HCT116 (cell line): ENCODE measurements at regions not wholly inside any gene's neighbourhood (a gene's known extent, or its start where the extent isn't known, plus 50 kb on each side); places are given as distances from the start of the nearest gene placed in this dataset.

ENCODE experiments used
- ATAC-seq: fragments of 200-7000 bp; cut with Tn5 transposase; 2 replicates; pipeline ENCODE4 v1.9.1; 2020; ENCODE audit warnings: mild to moderate bottlenecking, moderate library complexity
- BruUV-seq: library from RNA; stranded (reverse); fragments of 400-500 nt; replicated peaks from 2 replicates; lab custom pipeline; 2021; lab: Mats Ljungman, UMichigan
- CTCF ChIA-PET: fragments of 300-600 bp; sonication (Branson Sonifier 250); formaldehyde crosslinking; loops from one replicate; lab custom pipeline; 2021; ENCODE audit warnings: antibody characterized with exemption; lab: Charles Lee
- POLR2A ChIA-PET: fragments of 300-600, 350-600 bp; sonication (Branson Sonifier 250); formaldehyde crosslinking; loops from one replicate; lab custom pipeline; 2021; ENCODE audit warnings: antibody characterized with exemption; lab: Charles Lee
- RAD21 ChIA-PET, 2 experiments: fragments of 300-600 bp; sonication (Branson Sonifier 250); formaldehyde crosslinking; loops; one replicate each; lab custom pipeline; 2023; ENCODE audit warnings: low total read pairs in 2 of 2; ENCODE audit not compliant: uncharacterized antibody in 2 of 2, unreplicated experiment in 2 of 2, low non-redundant PET in 1 of 2; lab: Charles Lee
- DNase-seq: peaks from one replicate; pipeline ENCODE4 v3.0.0-alpha.2; 2010; ENCODE audit warnings: low read depth, low spot score
- H2AFZ ChIP-seq: fragments of 200-600 bp; shearing (Covaris generic), sonication (generic); 2 replicates; pipeline ENCODE4 v1.6.1; 2017; ENCODE audit warnings: low read depth, mixed run types, mixed read lengths, antibody characterized with exemption, low read length; ENCODE audit not compliant: poor library complexity, severe bottlenecking
- H3K27ac ChIP-seq: 2 replicates; pipeline ENCODE4 v1.5.1; 2012; ENCODE audit warnings: low read depth, low read length
- H3K27me3 ChIP-seq: fragments of 200-600 bp; sonication (generic); 2 replicates; pipeline ENCODE4 v1.6.1; 2016; ENCODE audit warnings: mixed run types, low read length, mixed read lengths; ENCODE audit not compliant: insufficient read depth
- H3K36me3 ChIP-seq, 2 experiments: fragments of 200-500 bp in 1 of 2; fragments of 200-600 bp in 1 of 2; sonication (Bioruptor generic) in 1 of 2; sonication (generic) in 1 of 2; 2 replicates each; pipeline versions ENCODE4 v1.5.1 to v1.6.1; 2014 to 2016; ENCODE audit warnings: low read length in 2 of 2, inconsistent platforms in 1 of 2, mixed read lengths in 1 of 2, mixed run types in 1 of 2; ENCODE audit not compliant: insufficient read depth in 2 of 2, control insufficient read depth in 1 of 2
- H3K4me1 ChIP-seq, 2 experiments: fragments of 200-600 bp in 1 of 2; sonication (generic) in 1 of 2; 2 replicates each; pipeline versions ENCODE4 v1.5.1 to v1.6.1; 2012 to 2017; ENCODE audit warnings: low read length in 2 of 2, inconsistent platforms in 1 of 2, mild to moderate bottlenecking in 1 of 2, mixed read lengths in 1 of 2, mixed run types in 1 of 2, moderate library complexity in 1 of 2; ENCODE audit not compliant: insufficient read depth in 2 of 2, control insufficient read depth in 1 of 2
- H3K4me2 ChIP-seq: fragments of 200-600 bp; sonication (generic); 2 replicates; pipeline ENCODE4 v1.6.1; 2017; ENCODE audit warnings: mixed run types, low read length, mixed read lengths
- H3K4me3 ChIP-seq, 2 experiments: fragments of 200-600 bp in 1 of 2; sonication (generic) in 1 of 2; replicated peaks in 1 of 2; 2 replicates each; pipeline ENCODE4 v1.5.1; 2011 to 2016; ENCODE audit warnings: low read length in 2 of 2, control low read depth in 1 of 2, low read depth in 1 of 2, mild to moderate bottlenecking in 1 of 2, mixed read lengths in 1 of 2, mixed run types in 1 of 2
- H3K79me2 ChIP-seq: fragments of 200-600 bp; sonication (generic); 2 replicates; pipeline ENCODE4 v1.6.1; 2017; ENCODE audit warnings: mild to moderate bottlenecking, mixed run types, low read length, moderate library complexity, mixed read lengths; ENCODE audit not compliant: insufficient read depth
- H3K9ac ChIP-seq: fragments of 200-600 bp; sonication (generic); 2 replicates; pipeline ENCODE4 v1.6.1; 2016; ENCODE audit warnings: low read length, mixed read lengths
- H3K9me2 ChIP-seq: fragments of 200-600 bp; sonication (generic), shearing (Covaris generic); 2 replicates; pipeline ENCODE4 v1.6.1; 2017; ENCODE audit warnings: mixed run types, mild to moderate bottlenecking, moderate library complexity; ENCODE audit not compliant: insufficient read depth
- H3K9me3 ChIP-seq, 2 experiments: fragments of 200-500 bp in 1 of 2; fragments of 200-600 bp in 1 of 2; sonication (Bioruptor generic) in 1 of 2; sonication (generic) in 1 of 2; 2 replicates each; pipeline ENCODE4 v1.6.1; 2014 to 2017; ENCODE audit warnings: low read length in 2 of 2, mixed read lengths in 2 of 2, inconsistent platforms in 1 of 2, low read depth in 1 of 2, mild to moderate bottlenecking in 1 of 2, mixed run types in 1 of 2, moderate library complexity in 1 of 2; ENCODE audit not compliant: control insufficient read depth in 1 of 2, insufficient read depth in 1 of 2
- H4K20me1 ChIP-seq: fragments of 200-600 bp; sonication (generic), shearing (Covaris generic); 2 replicates; pipeline ENCODE4 v1.6.1; 2017; ENCODE audit warnings: mixed run types, mild to moderate bottlenecking, moderate library complexity; ENCODE audit not compliant: insufficient read depth
- ATF3 ChIP-seq: IDR thresholded peaks from 2 replicates; pipeline ENCODE4 v1.6.1; 2012
- CEBPB ChIP-seq: IDR thresholded peaks from 2 replicates; pipeline ENCODE4 v1.6.1; 2012; ENCODE audit warnings: low read depth
- CTCF ChIP-seq, 3 experiments: fragments of 200-600 bp in 1 of 3; sonication (generic) in 1 of 3; IDR thresholded peaks in 2 of 3; conservative IDR thresholded peaks in 1 of 3; 2 replicates each; pipeline ENCODE4 v1.5.1; 2012 to 2017; ENCODE audit warnings: low read depth in 2 of 3, low read length in 2 of 3, antibody characterized with exemption in 1 of 3, borderline replicate concordance in 1 of 3, control low read depth in 1 of 3, mild to moderate bottlenecking in 1 of 3, mixed read lengths in 1 of 3, mixed run types in 1 of 3, moderate library complexity in 1 of 3; ENCODE audit not compliant: insufficient read depth in 1 of 3
- EGR1 ChIP-seq: IDR thresholded peaks from 2 replicates; pipeline ENCODE4 v1.6.1; 2012; ENCODE audit warnings: low read depth
- ELF1 ChIP-seq: IDR thresholded peaks from 2 replicates; pipeline ENCODE4 v1.6.1; 2012; ENCODE audit warnings: low read depth, borderline replicate concordance
- EZH2 ChIP-seq: fragments of 200-600 bp; sonication (generic); IDR thresholded peaks from 2 replicates; pipeline ENCODE4 v1.6.1; 2017; ENCODE audit warnings: antibody characterized with exemption, mixed run types
- EZH2phosphoT487 ChIP-seq: fragments of 200-600 bp; IDR thresholded peaks from 2 replicates; pipeline ENCODE4 v1.6.1; 2018; ENCODE audit warnings: antibody characterized with exemption, borderline replicate concordance
- FOSL1 ChIP-seq: IDR thresholded peaks from 2 replicates; pipeline ENCODE4 v1.6.1; 2012; ENCODE audit warnings: low read depth
- JUND ChIP-seq: IDR thresholded peaks from 2 replicates; pipeline ENCODE4 v1.6.1; 2012
- MAX ChIP-seq: IDR thresholded peaks from 2 replicates; pipeline ENCODE4 v1.6.1; 2012
- POLR2A ChIP-seq: IDR thresholded peaks from 2 replicates; pipeline ENCODE4 v1.7.0; 2011; ENCODE audit warnings: borderline replicate concordance; ENCODE audit not compliant: insufficient read depth, insufficient read length; ENCODE audit errors: extremely low read depth
- POLR2AphosphoS5 ChIP-seq: IDR thresholded peaks from 2 replicates; pipeline ENCODE4 v1.6.1; 2011; ENCODE audit warnings: mild to moderate bottlenecking, low read depth, low read length, moderate library complexity
- RAD21 ChIP-seq: IDR thresholded peaks from 2 replicates; pipeline ENCODE4 v1.6.1; 2012; ENCODE audit warnings: low read depth, mild to moderate bottlenecking
- REST ChIP-seq: IDR thresholded peaks from 2 replicates; pipeline ENCODE4 v1.6.1; 2012; ENCODE audit warnings: low read depth
- SIN3A ChIP-seq: IDR thresholded peaks from 2 replicates; pipeline ENCODE4 v1.6.1; 2012; ENCODE audit warnings: low read depth
- SP1 ChIP-seq: IDR thresholded peaks from 2 replicates; pipeline ENCODE4 v1.6.1; 2012; ENCODE audit warnings: low read depth
- TCF7L2 ChIP-seq: IDR thresholded peaks from 2 replicates; pipeline ENCODE4 v1.7.0; 2011; ENCODE audit warnings: borderline replicate concordance, inconsistent platforms; ENCODE audit not compliant: insufficient read depth, insufficient read length; ENCODE audit errors: extremely low read depth
- ZBTB33 ChIP-seq: IDR thresholded peaks from 2 replicates; pipeline ENCODE4 v1.6.1; 2011; ENCODE audit warnings: mild to moderate bottlenecking, low read length, moderate library complexity; ENCODE audit not compliant: insufficient replicate concordance; ENCODE audit errors: extremely low read depth
- ZNF274 ChIP-seq: fragments of 200-500 bp; sonication (Bioruptor generic); IDR thresholded peaks from 2 replicates; pipeline ENCODE4 v1.6.1; 2014; ENCODE audit warnings: mild to moderate bottlenecking, low read depth, low read length, inconsistent platforms
- intact Hi-C: fragments of 100-400 bp; cut with micrococcal nuclease; formaldehyde crosslinking; loops from 2 replicates; pipeline ENCODE4 v1.10.0; 2022

DNA sequence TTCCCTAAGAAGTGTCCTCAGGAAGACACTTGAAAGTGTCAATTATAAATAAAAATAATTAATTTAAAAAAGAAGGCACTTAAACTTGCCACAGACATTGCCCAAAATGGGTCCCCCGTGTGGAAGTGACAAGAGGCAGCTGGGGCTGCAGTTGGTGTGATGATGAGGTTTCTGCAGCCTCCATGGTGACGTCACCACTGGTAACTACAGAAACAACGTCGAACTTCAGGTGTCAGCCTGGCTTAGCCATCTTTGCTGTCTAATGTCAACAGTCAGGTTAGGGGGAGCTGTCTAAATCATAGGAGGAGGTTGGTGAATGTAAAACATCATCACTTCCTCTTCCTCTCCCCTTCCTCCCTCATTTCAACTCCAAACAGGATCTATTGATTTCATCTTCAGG is 328.6 kb downstream of the MN1 start:
- intact Hi-C loops, result no loop called here
- Histone ChIP-seq H3K4me2 (peak overlapping the region; percentile 77; the same call in 1 of the 2 replicates), H3K9me3 (no peaks in the 10 kb centered on the region), H3K9ac (no peak overlapping the region), H3K9me2 (no peaks in the 10 kb centered on the region), H3K4me1 (peaks cover 30 to 47% of the 10 kb centered on the region in 2 experiments)
- ATAC-seq, result no peak
- CTCF ChIA-PET, result no interaction called here
- TF ChIP-seq POLR2AphosphoS5 (no peak), REST (no peak), ELF1 (no peak), SP1 (no peak), RAD21 (no peak), ATF3 (no peak), MAX (no peak), TCF7L2 (no peak), POLR2A (no peak), CEBPB (no peak), EZH2 (no peak), SIN3A (no peak), EGR1 (no peak), ZBTB33 (no peak), CTCF (IDR thresholded peaks at IDR 0.05 in 2 of 3, conservative IDR thresholded peaks at IDR 0.05 in 1 of 3; ENCODE audit: borderline replicate concordance in 1 of 3, insufficient read depth in 1 of 3, low read depth in 2 of 3, low read length in 2 of 3) (no peak), JUND (no peak), ZNF274 (no peak), EZH2phosphoT487 (no peak), FOSL1 (no peak)
- TF ChIP-seq, all 23 proteins: peak for 0
- Histone ChIP-seq H2AFZ (no peak overlapping the region), H3K36me3 (no peaks in the 10 kb centered on the region), H3K27ac (no peak overlapping the region), H3K4me3 (no peak overlapping the region), H3K79me2 (no peaks in the 10 kb centered on the region), H3K27me3 (no peaks in the 10 kb centered on the region), H4K20me1 (no peaks in the 10 kb centered on the region)
- ChIA-PET POLR2A (interaction anchor here (1.1 kb wide), 1 partner anchor 9 kb away, joined by 3 read pairs; no protein-coding TSS in a partner anchor), RAD21 (no interaction called here)
- BruUV-seq, result no TSS peak
- no peak for DNase-seq
